Stomach smooth muscle (tissue), 2 donors: ENCODE measurements at regions not wholly inside any gene's neighbourhood (a gene's known extent, or its start where the extent isn't known, plus 50 kb on each side); places are given as distances from the start of the nearest gene placed in this dataset.

Source experiments
- H3K27ac ChIP-seq: one replicate; pipeline ENCODE4 v1.7.0; 2013; ENCODE audit warnings: mild to moderate bottlenecking, low read length, inconsistent platforms
- H3K27me3 ChIP-seq, 2 donors: one replicate each; pipeline ENCODE4 v1.7.0; 2013; ENCODE audit warnings: low read length in 2 of 2; ENCODE audit not compliant: insufficient read depth in 2 of 2, control insufficient read depth in 1 of 2
- H3K36me3 ChIP-seq, 2 donors: one replicate each; pipeline ENCODE4 v1.7.0; 2013; ENCODE audit warnings: low read length in 2 of 2; ENCODE audit not compliant: control insufficient read depth in 2 of 2, insufficient read depth in 2 of 2
- H3K4me1 ChIP-seq: one replicate; pipeline ENCODE4 v1.7.0; 2013; ENCODE audit warnings: low read length; ENCODE audit not compliant: control insufficient read depth, insufficient read depth
- H3K4me3 ChIP-seq, 2 donors: one replicate each; pipeline ENCODE4 v1.7.0; 2013; ENCODE audit warnings: low read length in 2 of 2
- H3K9ac ChIP-seq, 2 donors: one replicate each; pipeline ENCODE4 v1.7.0; 2013; ENCODE audit warnings: low read length in 2 of 2, mild to moderate bottlenecking in 1 of 2
- H3K9me3 ChIP-seq, 2 donors: one replicate each; pipeline ENCODE4 v1.7.0; 2013; ENCODE audit warnings: low read length in 2 of 2; ENCODE audit not compliant: control insufficient read depth in 2 of 2
- donor health status: healthy.
- donor health status: Pancreatic carcinoma.

- no peaks in the 10 kb centered on the region for H3K9me3 ChIP-seq
- H3K4me3 ChIP-seq: no peak overlapping the region
- no peaks in the 10 kb centered on the region for H3K27me3 ChIP-seq
- no peak overlapping the region for H3K27ac ChIP-seq
- H3K9ac ChIP-seq: no peak overlapping the region
- H3K36me3 ChIP-seq: no peaks in the 10 kb centered on the region
- H3K4me1 ChIP-seq: no peaks in the 10 kb centered on the region
Measured at GRCh38 chr2:5839550-5839949, 147.4 kb downstream of the SOX11 start.

GRCh38 chr2:5841126-5841525, 148.9 kb downstream of the SOX11 start:
- Histone ChIP-seq H3K9ac (no peak overlapping the region), H3K27ac (no peak overlapping the region), H3K27me3 (no peaks in the 10 kb centered on the region), H3K36me3 (no peaks in the 10 kb centered on the region), H3K4me1 (no peaks in the 10 kb centered on the region), H3K9me3 (no peaks in the 10 kb centered on the region), H3K4me3 (no peak overlapping the region)

GRCh38 chr2:5842326-5842725, 150.1 kb downstream of the SOX11 start:
- Histone ChIP-seq H3K9me3 (no peaks in the 10 kb centered on the region), H3K27ac (no peak overlapping the region), H3K4me3 (no peak overlapping the region), H3K36me3 (no peaks in the 10 kb centered on the region), H3K4me1 (no peaks in the 10 kb centered on the region), H3K9ac (no peak overlapping the region), H3K27me3 (no peaks in the 10 kb centered on the region)

- no peaks in the 10 kb centered on the region for H3K9me3 ChIP-seq
- H3K36me3 ChIP-seq: no peaks in the 10 kb centered on the region
- H3K9ac ChIP-seq: no peak overlapping the region
- H3K27me3 ChIP-seq: no peaks in the 10 kb centered on the region
- H3K4me3 ChIP-seq: no peak overlapping the region
- H3K4me1 ChIP-seq: no peaks in the 10 kb centered on the region
- no peak overlapping the region for H3K27ac ChIP-seq
Measured at GRCh38 chr2:5845798-5846330, 153.7 kb downstream of the SOX11 start.

- Histone ChIP-seq H3K36me3 (no peaks in the 10 kb centered on the region), H3K4me1 (no peaks in the 10 kb centered on the region), H3K4me3 (no peak overlapping the region)
Measured at GRCh38 chr2:5846881-5847280, 154.7 kb downstream of the SOX11 start.

GRCh38 chr2:5849562-5849961, 157.4 kb downstream of the SOX11 start:
- no peak overlapping the region for H3K27ac ChIP-seq
- no peaks in the 10 kb centered on the region for H3K4me1 ChIP-seq
- no peaks in the 10 kb centered on the region for H3K27me3 ChIP-seq
- no peak overlapping the region for H3K4me3 ChIP-seq
- no peaks in the 10 kb centered on the region for H3K36me3 ChIP-seq
- H3K9me3 ChIP-seq: no peaks in the 10 kb centered on the region
- no peak overlapping the region for H3K9ac ChIP-seq

More at GRCh38 chr2:5846881-5847280, 154.7 kb downstream of the SOX11 start:
- H3K9ac ChIP-seq: no peak overlapping the region
- no peaks in the 10 kb centered on the region for H3K27me3 ChIP-seq
- H3K9me3 ChIP-seq: no peaks in the 10 kb centered on the region
- H3K27ac ChIP-seq: no peak overlapping the region

- no peaks in the 10 kb centered on the region for H3K27me3 ChIP-seq
- no peak overlapping the region for H3K9ac ChIP-seq
- H3K4me1 ChIP-seq: no peaks in the 10 kb centered on the region
- no peak overlapping the region for H3K4me3 ChIP-seq
- H3K27ac ChIP-seq: no peak overlapping the region
- no peaks in the 10 kb centered on the region for H3K36me3 ChIP-seq
- H3K9me3 ChIP-seq: no peaks in the 10 kb centered on the region
Measured at GRCh38 chr2:5851410-5851809, 159.2 kb downstream of the SOX11 start.

GRCh38 chr2:5854797-5855196, 162.6 kb downstream of the SOX11 start:
- H3K4me1 ChIP-seq: no peaks in the 10 kb centered on the region
- no peaks in the 10 kb centered on the region for H3K36me3 ChIP-seq
- no peaks in the 10 kb centered on the region for H3K9me3 ChIP-seq
- no peak overlapping the region for H3K9ac ChIP-seq
- H3K27ac ChIP-seq: no peak overlapping the region
- no peaks in the 10 kb centered on the region for H3K27me3 ChIP-seq
- H3K4me3 ChIP-seq: no peak overlapping the region

- Histone ChIP-seq H3K36me3 (no peaks in the 10 kb centered on the region), H3K27ac (no peak overlapping the region), H3K4me1 (no peaks in the 10 kb centered on the region), H3K9me3 (peaks cover 0 to 3% of the 10 kb centered on the region in 2 donors), H3K4me3 (no peak overlapping the region), H3K27me3 (no peaks in the 10 kb centered on the region), H3K9ac (no peak overlapping the region)
Measured at GRCh38 chr2:5867056-5867455, 174.9 kb downstream of the SOX11 start.

- Histone ChIP-seq H3K4me1 (no peaks in the 10 kb centered on the region), H3K9me3 (peaks cover 0 to 3% of the 10 kb centered on the region in 2 donors), H3K4me3 (no peak overlapping the region), H3K36me3 (no peaks in the 10 kb centered on the region), H3K9ac (no peak overlapping the region), H3K27me3 (no peaks in the 10 kb centered on the region), H3K27ac (no peak overlapping the region)
Measured at GRCh38 chr2:5868931-5869330, 176.7 kb downstream of the SOX11 start.

GRCh38 chr2:5869936-5870335, 177.8 kb downstream of the SOX11 start:
- peaks cover 0 to under 1% of the 10 kb centered on the region in 2 donors for H3K9me3 ChIP-seq
- no peak overlapping the region for H3K27ac ChIP-seq
- no peaks in the 10 kb centered on the region for H3K27me3 ChIP-seq
- H3K4me3 ChIP-seq: no peak overlapping the region
- no peaks in the 10 kb centered on the region for H3K36me3 ChIP-seq
- no peaks in the 10 kb centered on the region for H3K4me1 ChIP-seq
- H3K9ac ChIP-seq: no peak overlapping the region
